ENCODE measurements at regions not wholly inside any gene's neighbourhood (a gene's known extent, or its start where the extent isn't known, plus 50 kb on each side); places are given as distances from the start of the nearest gene placed in this dataset.
"Not testable (repeated sequence)": the region's sequence is repeated elsewhere in the genome, so short reads cannot be mapped to it uniquely, and the experiment has no call there.

DNA sequence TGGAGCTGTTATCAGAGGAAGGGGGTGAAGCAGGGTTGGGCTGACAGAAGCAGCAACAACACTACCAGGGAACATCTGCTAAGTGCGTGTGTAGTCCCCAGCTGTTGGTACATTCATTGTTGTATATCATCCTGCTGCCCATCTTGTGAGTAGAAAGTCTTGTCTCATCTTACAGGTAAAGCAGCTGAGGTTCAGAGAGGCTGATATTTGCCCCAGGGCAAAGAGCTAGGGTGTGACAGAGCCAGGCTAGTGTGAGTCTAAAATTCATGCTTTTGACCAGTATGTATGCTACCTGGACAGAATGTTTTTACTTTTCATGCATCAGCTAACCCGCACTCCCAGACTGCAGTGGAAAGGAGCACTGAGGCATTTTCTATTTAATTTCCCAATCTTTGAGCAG, 221.6 kb downstream of the STK31 start:
- H3K4me1 ChIP-seq = no peaks in the 10 kb centered on the region
- intact Hi-C loops (cut with DNase I; ENCODE audit: low total_unique reads) = no loop called here
- DNase-seq (ENCODE audit: low spot score in 2 of 2) = no peak
- H3K4me3 ChIP-seq = no peak overlapping the region
- TF ChIP-seq, protein P1, sequence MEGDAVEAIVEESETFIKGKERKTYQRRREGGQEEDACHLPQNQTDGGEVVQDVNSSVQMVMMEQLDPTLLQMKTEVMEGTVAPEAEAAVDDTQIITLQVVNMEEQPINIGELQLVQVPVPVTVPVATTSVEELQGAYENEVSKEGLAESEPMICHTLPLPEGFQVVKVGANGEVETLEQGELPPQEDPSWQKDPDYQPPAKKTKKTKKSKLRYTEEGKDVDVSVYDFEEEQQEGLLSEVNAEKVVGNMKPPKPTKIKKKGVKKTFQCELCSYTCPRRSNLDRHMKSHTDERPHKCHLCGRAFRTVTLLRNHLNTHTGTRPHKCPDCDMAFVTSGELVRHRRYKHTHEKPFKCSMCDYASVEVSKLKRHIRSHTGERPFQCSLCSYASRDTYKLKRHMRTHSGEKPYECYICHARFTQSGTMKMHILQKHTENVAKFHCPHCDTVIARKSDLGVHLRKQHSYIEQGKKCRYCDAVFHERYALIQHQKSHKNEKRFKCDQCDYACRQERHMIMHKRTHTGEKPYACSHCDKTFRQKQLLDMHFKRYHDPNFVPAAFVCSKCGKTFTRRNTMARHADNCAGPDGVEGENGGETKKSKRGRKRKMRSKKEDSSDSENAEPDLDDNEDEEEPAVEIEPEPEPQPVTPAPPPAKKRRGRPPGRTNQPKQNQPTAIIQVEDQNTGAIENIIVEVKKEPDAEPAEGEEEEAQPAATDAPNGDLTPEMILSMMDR (IDR thresholded peaks at IDR 0.05) = no peak
- TF ChIP-seq POLR2A (IDR thresholded peaks at IDR 0.05) = no peak
- TF ChIP-seq POLR2AphosphoS5 (IDR thresholded peaks at IDR 0.05) = no peak
- no peaks in the 10 kb centered on the region for H3K27me3 ChIP-seq
- no peaks in the 10 kb centered on the region for H3K36me3 ChIP-seq
- H3K27ac ChIP-seq = no peak overlapping the region
- no peaks in the 10 kb centered on the region for H3K9me3 ChIP-seq

DNA sequence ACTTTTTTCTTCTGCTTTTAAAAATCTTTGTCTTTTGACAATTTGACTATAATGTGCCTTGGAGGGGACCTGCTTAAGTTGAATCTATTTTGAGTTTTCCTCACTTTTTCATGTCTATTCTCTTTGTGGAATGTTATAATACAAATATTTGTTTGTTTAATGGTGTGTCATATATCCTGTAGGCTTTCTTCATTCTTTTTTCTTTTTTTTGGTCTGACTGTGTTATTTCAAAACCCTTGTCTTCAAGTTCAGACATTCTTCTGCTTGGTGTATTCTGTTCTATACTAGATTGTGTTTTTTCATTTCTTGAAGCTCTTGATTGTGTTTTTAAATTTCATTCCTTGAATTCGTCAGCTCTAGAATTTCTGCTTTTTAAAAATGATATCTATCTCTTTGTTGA, 228.2 kb downstream of the STK31 start:
- Histone ChIP-seq H3K4me1 (no peaks in the 10 kb centered on the region), H3K36me3 (no peaks in the 10 kb centered on the region), H3K4me3 (no peak overlapping the region), H3K9me3 (no peaks in the 10 kb centered on the region), H3K27me3 (no peaks in the 10 kb centered on the region), H3K27ac (no peak overlapping the region)
- intact Hi-C loops (cut with DNase I; ENCODE audit: low total_unique reads) = no loop called here
- TF ChIP-seq POLR2AphosphoS5 (IDR thresholded peaks at IDR 0.05) = no peak
- no peak for TF ChIP-seq POLR2A (IDR thresholded peaks at IDR 0.05)
- TF ChIP-seq, protein P1 (IDR thresholded peaks at IDR 0.05) = no peak
- no peak for DNase-seq (ENCODE audit: low spot score in 2 of 2)

DNA sequence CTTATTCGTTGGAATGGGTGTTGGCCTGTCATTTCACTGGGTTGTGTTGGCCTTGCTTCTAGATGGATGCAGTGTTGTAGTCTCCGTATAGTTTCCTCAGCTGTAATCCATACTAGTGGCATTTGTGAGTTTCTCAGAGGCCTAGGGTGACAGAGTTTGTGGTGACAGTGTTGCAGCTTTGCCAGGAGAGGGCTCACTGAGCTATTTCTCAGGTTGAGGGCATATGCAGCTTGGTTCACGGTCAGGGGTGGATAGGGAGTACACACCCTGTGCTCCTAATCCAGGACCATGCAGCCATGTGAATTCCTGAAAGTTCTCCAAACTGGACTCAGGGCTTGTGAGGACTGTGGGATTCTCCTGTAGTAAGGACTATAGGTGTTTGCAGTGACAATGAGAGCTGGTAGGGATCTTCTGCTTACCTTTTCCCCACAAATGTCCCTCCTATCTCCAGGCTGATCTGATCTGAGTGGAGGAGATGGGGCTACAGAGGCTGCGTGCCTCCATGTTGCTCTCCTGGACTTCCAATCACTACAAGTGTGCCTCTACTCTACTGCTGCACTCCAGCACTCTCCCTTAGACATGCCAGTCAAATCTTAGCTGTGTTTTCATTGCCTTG, 229.0 kb downstream of the STK31 start:
- no peak for DNase-seq (ENCODE audit: low spot score in 2 of 2)
- TF ChIP-seq POLR2AphosphoS5 (IDR thresholded peaks at IDR 0.05) (no peak), POLR2A (IDR thresholded peaks at IDR 0.05) (no peak)
- TF ChIP-seq, protein P1 (IDR thresholded peaks at IDR 0.05) = no peak
- intact Hi-C loops (cut with DNase I; ENCODE audit: low total_unique reads) = no loop called here

DNA sequence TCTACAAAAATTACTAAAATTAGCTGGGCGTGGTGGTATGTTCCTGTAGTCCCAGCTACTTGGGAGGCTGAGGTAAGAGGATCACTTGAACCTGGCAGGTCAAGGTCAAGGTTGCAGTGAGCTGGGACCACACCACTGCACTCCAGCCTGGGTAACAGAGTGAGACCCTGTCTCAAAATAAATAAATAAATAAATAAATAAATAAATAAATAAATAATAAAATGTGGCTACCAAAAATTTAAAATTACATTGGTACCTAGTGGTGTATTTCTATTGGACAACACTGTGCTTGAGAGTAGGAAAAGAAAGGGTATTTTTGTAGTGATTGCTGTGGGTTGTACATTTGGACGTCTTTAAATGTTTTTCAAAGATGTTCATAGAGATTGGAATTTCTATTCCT, 229.7 kb downstream of the STK31 start:
- H3K27me3 ChIP-seq; H3K4me3 ChIP-seq; H3K9me3 ChIP-seq; H3K36me3 ChIP-seq; intact Hi-C loops (cut with DNase I; ENCODE audit: low total_unique reads); H3K27ac ChIP-seq; DNase-seq (ENCODE audit: low spot score in 2 of 2); H3K4me1 ChIP-seq: not testable (repeated sequence)

More for the DNA sequence above, 229.0 kb downstream of the STK31 start:
- no peak overlapping the region for H3K4me3 ChIP-seq
- H3K36me3 ChIP-seq = no peaks in the 10 kb centered on the region
- H3K4me1 ChIP-seq = no peaks in the 10 kb centered on the region
- no peaks in the 10 kb centered on the region for H3K27me3 ChIP-seq
- H3K27ac ChIP-seq = no peak overlapping the region
- no peaks in the 10 kb centered on the region for H3K9me3 ChIP-seq

DNA sequence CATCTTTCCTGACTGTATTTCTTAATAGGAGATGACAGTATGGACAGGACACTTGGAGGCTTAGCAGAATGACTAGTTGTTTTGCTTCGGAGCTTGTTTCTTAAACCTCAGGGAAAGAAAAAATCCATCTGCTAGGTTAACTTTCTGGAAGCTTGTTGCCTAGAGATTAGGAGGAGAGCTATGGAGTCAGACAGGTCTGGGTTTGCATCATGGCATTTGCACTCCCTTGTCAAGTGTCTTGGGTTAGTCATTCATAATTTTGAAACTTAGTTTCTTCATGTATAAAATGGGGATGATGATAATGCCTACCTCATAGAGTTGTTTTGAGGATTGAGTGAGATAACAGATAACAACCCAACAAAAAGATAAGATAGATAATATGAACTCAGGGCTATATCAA, 231.5 kb downstream of the STK31 start:
- Histone ChIP-seq H3K36me3 (no peaks in the 10 kb centered on the region), H3K27ac (no peak overlapping the region), H3K27me3 (no peaks in the 10 kb centered on the region), H3K4me1 (no peaks in the 10 kb centered on the region), H3K9me3 (peaks cover 3 to 16% of the 10 kb centered on the region in 2 donors), H3K4me3 (no peak overlapping the region)
- intact Hi-C loops (cut with DNase I; ENCODE audit: low total_unique reads) = no loop called here
- TF ChIP-seq POLR2A (IDR thresholded peaks at IDR 0.05) (no peak), POLR2AphosphoS5 (IDR thresholded peaks at IDR 0.05) (no peak)
- TF ChIP-seq, protein P1 (IDR thresholded peaks at IDR 0.05) = no peak
- no peak for DNase-seq (ENCODE audit: low spot score in 2 of 2)

GRCh38 chr7:23942032-23942431, 232.0 kb downstream of the STK31 start:
- TF ChIP-seq POLR2AphosphoS5 (IDR thresholded peaks at IDR 0.05) (no peak), POLR2A (IDR thresholded peaks at IDR 0.05) (no peak)
- intact Hi-C loops (cut with DNase I; ENCODE audit: low total_unique reads) = no loop called here
- no peak overlapping the region for H3K4me3 ChIP-seq
- no peaks in the 10 kb centered on the region for H3K36me3 ChIP-seq
- H3K27ac ChIP-seq = no peak overlapping the region
- no peaks in the 10 kb centered on the region for H3K4me1 ChIP-seq
- H3K9me3 ChIP-seq = peaks cover 3 to 21% of the 10 kb centered on the region in 2 donors
- H3K27me3 ChIP-seq = no peaks in the 10 kb centered on the region
- DNase-seq (ENCODE audit: low spot score in 2 of 2) = no peak
